Cerebellar cortex (tissue), 1 donor: ENCODE measurements at regions not wholly inside any gene's neighbourhood (a gene's known extent, or its start where the extent isn't known, plus 50 kb on each side); places are given as distances from the start of the nearest gene placed in this dataset.

Experiments
- DNase-seq: peaks from one replicate; pipeline ENCODE4 v3.0.0-alpha.2; 2015; ENCODE audit warnings: low spot score

GRCh38 chr21:35645991-35646390 is 414.3 kb downstream of the SETD4 start:
- DNase-seq = no peak

DNA sequence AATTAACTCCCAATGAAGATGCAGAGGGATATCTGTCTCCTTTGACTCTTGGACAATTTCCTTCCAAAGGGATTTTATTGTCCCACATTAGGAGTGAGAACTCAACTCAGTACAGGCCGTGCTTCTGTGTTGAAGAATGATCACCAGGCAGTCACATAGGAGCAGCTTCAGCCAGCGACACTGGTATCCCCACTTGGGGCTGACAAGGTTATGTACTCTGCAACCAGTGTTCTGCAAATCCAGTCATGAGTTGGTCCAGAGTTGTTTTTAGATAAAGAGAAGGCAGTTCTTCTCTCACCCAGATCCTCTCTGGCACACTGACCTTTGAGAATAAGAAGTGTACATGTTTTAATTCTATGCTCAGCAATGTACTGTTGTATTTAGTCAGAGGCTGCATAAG is 415.8 kb downstream of the SETD4 start:
- DNase-seq = no peak

DNA sequence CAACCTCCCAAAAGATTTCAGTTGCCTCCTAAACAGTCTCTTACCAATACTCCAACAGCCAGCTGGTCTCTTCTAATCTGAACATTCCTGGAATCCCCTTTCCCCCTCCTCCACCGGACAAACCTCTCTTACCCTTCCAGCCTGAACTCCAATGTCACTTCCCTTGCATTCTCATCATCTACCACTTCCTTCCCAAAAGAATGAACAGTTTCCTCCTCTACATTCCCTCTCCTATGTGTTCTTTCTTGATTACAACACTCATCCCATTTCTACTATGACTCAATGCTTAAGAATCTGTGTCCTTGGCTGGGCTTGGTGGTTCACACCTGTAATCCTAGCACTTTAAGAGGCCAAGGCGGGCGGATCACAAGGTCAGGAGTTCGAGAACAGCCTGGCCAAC is 417.1 kb downstream of the SETD4 start:
- no peak for DNase-seq

DNA sequence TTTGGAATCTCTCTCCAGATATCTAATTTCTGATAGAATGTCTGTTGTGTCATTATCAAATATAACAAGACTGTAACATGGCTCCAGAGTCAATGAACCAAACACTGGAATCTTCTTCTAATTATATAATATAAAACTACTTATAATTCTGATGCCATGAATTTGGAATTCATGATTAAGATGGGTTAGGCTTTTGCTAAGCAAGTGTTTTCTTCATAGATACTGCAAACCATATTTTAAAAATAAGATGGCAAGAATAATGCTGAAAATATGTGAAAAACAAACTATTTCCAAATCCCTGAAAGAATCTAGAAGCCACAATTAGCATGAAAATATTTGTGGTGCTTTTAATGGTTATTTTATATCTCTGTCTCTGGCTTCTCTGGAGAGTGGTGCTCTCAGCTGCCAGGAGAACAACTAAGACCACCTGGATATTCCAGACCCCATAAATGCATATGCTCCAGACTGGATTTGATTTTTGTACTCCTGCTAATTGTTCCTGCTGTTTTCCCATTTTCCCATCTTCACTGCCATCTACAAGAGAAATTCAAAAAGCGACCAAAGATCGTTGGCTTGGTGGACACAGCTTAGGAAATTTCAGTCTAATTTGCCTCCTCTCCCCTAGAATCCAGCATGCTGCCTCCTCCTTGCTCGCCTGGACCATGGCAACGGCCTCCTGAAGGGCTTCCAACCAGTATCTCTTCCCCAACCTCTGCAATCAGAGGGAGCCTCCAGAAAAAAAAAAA is 418.9 kb downstream of the SETD4 start:
- DNase-seq = no peak

GRCh38 chr21:35637431-35637830 is 422.9 kb downstream of the SETD4 start:
- DNase-seq = peak; percentile 35

GRCh38 chr21:35635994-35636393 is 424.3 kb downstream of the SETD4 start:
- DNase-seq = no peak

- no peak for DNase-seq
These were observed 425.1 kb downstream of the SETD4 start for GRCh38 chr21:35635261-35635660.

- DNase-seq = no peak
These were observed 426.8 kb downstream of the SETD4 start for GRCh38 chr21:35633501-35633900.

- DNase-seq = no peak
These were observed 427.6 kb downstream of the SETD4 start for GRCh38 chr21:35632711-35633110.

- DNase-seq = no peak
These were observed 432.0 kb downstream of the SETD4 start for GRCh38 chr21:35628316-35628715.

DNA sequence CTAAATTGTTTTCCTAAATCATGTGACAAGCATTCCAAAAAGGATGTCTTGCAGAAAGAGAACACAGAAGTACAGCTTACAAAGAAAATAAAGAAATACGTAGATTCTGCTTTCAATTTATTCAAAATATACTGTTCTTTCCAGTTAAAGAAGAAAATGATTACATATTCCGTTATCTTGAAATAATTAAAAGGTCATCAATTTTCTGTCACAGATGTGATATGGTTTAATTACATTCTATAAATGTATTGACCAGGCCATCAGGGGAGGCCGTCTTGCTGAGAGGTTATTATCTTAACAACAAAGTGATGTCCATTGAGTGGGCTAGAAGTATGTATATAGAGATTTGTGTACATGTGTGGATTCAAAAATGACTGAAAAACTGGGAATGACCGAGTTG is 432.9 kb downstream of the SETD4 start:
- DNase-seq = no peak

DNA sequence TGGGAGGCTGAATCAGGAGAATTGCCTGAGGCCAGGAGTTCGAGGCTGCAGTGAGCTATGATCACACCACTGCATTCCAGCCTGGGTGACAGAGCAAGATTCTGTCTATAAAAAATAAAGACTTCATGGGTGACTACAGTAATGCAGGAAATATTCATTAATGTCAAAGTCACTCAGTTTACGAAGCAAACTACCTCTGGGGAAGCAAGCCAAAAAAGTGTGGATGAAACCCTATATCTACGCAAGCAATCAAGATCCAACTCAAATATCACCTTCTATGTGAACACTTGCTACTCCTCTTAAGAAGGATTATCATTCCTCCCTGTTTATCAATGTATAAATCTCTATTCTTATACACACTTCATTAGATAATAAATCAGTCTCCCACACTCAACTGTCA is 434.8 kb downstream of the SETD4 start:
- DNase-seq = no peak

DNA sequence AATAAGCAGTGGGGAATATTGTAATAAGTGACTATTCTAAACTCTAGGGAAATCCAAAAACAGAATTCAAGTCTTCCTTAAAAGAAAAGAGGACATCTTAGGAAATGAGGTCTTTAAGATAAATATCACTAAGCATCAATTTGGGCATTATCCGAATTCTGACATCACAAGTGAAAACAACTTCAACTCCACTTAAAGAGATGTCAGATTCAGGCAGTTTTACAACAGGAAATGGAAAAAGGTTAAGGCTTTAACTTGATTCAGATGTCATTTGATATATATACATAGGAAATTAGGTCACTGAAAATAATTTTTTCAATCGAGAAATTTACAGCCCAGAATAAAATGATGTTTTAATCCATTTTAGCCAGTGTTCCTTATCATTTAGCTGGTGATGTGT is 435.4 kb downstream of the SETD4 start:
- no peak for DNase-seq

DNA sequence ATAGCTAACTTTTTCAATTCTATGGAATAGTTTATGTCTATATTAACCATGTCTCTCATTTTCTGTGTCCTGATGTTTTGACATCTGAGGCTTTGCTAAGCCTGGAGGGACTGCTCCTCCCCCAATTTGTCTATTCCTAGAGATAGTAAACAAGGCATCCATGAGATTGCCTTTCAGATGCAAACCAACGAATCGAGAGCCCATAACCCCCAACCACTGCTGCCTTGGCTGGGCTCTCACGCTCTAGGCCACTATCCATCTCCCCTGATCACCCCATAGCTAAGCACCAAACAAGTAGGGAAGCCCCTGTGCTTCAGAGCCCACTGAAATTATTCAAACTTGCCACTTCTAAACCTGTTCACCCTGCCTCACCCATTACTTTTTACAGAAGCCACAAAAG is 437.7 kb downstream of the SETD4 start:
- DNase-seq = no peak

- DNase-seq = no peak
These were observed 441.1 kb downstream of the SETD4 start for GRCh38 chr21:35619184-35619583.

- DNase-seq = no peak
These were observed 442.8 kb downstream of the SETD4 start for GRCh38 chr21:35617491-35617890.

GRCh38 chr21:35616090-35616489 is 444.2 kb downstream of the SETD4 start:
- DNase-seq = no peak

DNA sequence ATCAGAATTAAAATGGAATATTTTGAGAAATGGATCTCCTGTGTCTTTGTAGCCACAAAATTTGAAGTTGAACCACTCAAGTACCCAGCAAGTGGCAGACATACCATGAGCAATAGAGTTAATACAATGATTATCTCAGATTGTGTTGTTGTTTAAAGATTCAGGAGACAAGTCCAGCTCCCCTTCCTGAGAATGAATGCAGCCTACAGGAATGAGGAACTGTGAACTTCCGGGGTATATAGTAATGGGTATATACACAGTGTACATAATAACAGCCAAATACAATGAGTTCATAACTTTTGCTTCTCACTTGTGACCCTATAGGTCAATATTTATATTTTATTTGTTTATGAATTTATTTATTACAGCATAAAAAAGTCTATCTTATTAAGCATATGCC is 445.0 kb downstream of the SETD4 start:
- DNase-seq = no peak

GRCh38 chr21:35614396-35614921 is 445.9 kb downstream of the SETD4 start:
- DNase-seq = no peak

DNA sequence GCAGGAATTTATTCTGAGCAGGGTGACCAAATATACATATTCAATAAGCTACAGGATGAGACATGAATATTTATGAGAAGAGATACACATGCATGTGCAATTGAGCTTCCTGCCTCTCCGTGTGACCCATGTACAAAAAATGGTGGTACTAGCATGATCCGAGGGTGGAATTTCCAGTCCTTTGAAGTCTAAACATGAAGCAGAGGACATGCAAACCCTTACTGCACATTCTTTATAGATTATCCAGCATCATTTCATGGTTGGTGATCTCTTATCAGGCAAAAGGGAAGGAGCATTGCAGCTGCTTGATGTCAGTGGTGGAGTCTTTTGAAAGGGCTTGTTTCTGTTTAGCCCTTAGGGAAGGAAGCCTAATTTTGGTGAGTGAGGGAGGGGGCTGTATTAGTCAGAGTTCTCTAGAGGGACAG is 448.6 kb downstream of the SETD4 start:
- DNase-seq = no peak

DNA sequence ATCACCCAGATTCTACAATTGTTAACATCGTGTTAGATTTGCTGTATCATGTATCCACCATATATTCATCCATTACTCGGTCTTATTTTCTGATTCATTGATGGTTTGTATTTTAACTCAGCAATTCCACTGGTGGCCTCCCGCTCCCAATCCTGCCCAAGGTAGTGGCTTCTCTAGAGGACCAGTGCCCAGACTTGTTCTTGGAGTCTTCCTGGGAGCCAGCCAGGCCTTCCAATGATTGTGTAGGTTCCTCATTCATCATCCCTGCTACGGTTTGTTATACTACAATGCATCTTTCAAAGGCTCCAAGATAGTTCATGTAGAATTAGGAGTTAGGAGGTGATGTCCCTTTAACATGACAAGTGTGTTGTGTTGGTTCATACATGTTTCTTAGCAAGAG is 451.1 kb downstream of the SETD4 start:
- no peak for DNase-seq

DNA sequence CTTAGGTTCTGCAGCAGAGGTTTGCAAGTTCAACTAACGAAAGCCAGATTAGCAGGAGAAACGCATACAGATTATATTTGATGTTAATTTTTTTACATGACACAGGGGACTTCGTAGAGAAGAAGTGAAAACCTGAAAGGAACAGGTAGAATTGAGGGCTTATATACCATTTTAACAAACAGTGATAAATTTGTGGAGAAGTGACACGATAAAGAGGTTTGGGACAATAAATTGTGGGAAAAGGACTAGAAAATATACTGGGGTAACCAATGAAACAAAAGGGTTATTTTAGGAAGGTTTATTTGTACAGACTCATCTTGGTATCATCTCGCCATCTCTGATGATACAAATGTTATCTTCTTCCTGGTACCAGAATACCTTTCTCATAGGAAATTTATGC is 452.9 kb downstream of the SETD4 start:
- DNase-seq = no peak

- DNase-seq = no peak
These were observed 453.7 kb downstream of the SETD4 start for GRCh38 chr21:35606578-35606977.

DNA sequence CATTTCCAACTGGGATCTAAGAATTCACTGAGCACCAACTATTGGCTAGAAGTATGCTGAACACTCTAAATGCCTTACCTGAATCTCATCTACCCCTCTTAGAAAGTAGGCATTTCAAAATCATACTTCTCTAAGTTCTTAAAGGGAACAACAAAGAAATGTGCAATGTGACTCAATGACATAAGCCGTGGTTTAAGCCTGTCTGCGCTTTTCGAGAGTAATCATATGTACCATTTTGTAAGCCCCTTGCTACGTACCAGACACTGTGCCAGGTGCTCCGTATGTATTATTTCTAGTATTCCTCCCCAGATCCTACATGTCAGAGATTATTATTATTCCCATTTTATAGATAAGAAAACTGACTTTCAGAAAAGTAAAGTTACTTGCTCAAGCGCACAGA is 454.2 kb downstream of the SETD4 start:
- DNase-seq = no peak
